ENCODE measurements at regions not wholly inside any gene's neighbourhood (a gene's known extent, or its start where the extent isn't known, plus 50 kb on each side); places are given as distances from the start of the nearest gene placed in this dataset.
A peak's percentile ranks its signal among the peaks of the same experiment; 100 is the strongest.

GRCh38 chr6:4666886-4667513 is 109.2 kb upstream of the CDYL start:
- ChIA-PET CTCF (no interaction called here), POLR2A (no interaction called here)
- TF ChIP-seq CTCF (IDR thresholded peaks at IDR 0.05; ENCODE audit: low read depth, low read length), result no peak
- Histone ChIP-seq H3K27me3 (ENCODE audit: control insufficient read depth, insufficient read depth, low read length) (no peaks in the 10 kb centered on the region), H3K27ac (ENCODE audit: low read depth, low read length) (no peak overlapping the region), H3K4me3 (ENCODE audit: low read depth, low read length) (no peak overlapping the region), H3K9me3 (ENCODE audit: control insufficient read depth, insufficient read depth, low read length) (no peaks in the 10 kb centered on the region)
- DNase-seq (ENCODE audit: low read depth, low spot score), result no peak

- DNase-seq (ENCODE audit: low read depth, low spot score), result no peak
- Histone ChIP-seq H3K27ac (ENCODE audit: low read depth, low read length) (no peak overlapping the region), H3K4me3 (ENCODE audit: low read depth, low read length) (no peak overlapping the region), H3K27me3 (ENCODE audit: control insufficient read depth, insufficient read depth, low read length) (no peaks in the 10 kb centered on the region), H3K9me3 (ENCODE audit: control insufficient read depth, insufficient read depth, low read length) (no peaks in the 10 kb centered on the region)
- ChIA-PET POLR2A (no interaction called here), CTCF (no interaction called here)
- no peak for TF ChIP-seq CTCF (IDR thresholded peaks at IDR 0.05; ENCODE audit: low read depth, low read length)
Measured at GRCh38 chr6:4665489-4666417, 110.5 kb upstream of the CDYL start.

GRCh38 chr6:4664911-4665310 is 111.3 kb upstream of the CDYL start:
- ChIA-PET POLR2A (no interaction called here), CTCF (no interaction called here)
- Histone ChIP-seq H3K27me3 (ENCODE audit: control insufficient read depth, insufficient read depth, low read length) (no peaks in the 10 kb centered on the region), H3K4me3 (ENCODE audit: low read depth, low read length) (no peak overlapping the region), H3K9me3 (ENCODE audit: control insufficient read depth, insufficient read depth, low read length) (no peaks in the 10 kb centered on the region; the same call in 1 of the 2 replicates), H3K27ac (ENCODE audit: low read depth, low read length) (no peak overlapping the region)
- TF ChIP-seq CTCF (IDR thresholded peaks at IDR 0.05; ENCODE audit: low read depth, low read length), result no peak
- no peak for DNase-seq (ENCODE audit: low read depth, low spot score)

- ChIA-PET CTCF (no interaction called here), POLR2A (no interaction called here)
- no peak for TF ChIP-seq CTCF (IDR thresholded peaks at IDR 0.05; ENCODE audit: low read depth, low read length)
- Histone ChIP-seq H3K9me3 (ENCODE audit: control insufficient read depth, insufficient read depth, low read length) (no peaks in the 10 kb centered on the region; the same call in 1 of the 2 replicates), H3K27ac (ENCODE audit: low read depth, low read length) (no peak overlapping the region), H3K27me3 (ENCODE audit: control insufficient read depth, insufficient read depth, low read length) (no peaks in the 10 kb centered on the region), H3K4me3 (ENCODE audit: low read depth, low read length) (no peak overlapping the region)
- peak; percentile 64 for DNase-seq (ENCODE audit: low read depth, low spot score)
Measured at GRCh38 chr6:4664117-4664626, 112.0 kb upstream of the CDYL start.

- DNase-seq (ENCODE audit: low read depth, low spot score), result no peak
- Histone ChIP-seq H3K9me3 (ENCODE audit: control insufficient read depth, insufficient read depth, low read length) (no peaks in the 10 kb centered on the region; the same call in 1 of the 2 replicates), H3K4me3 (ENCODE audit: low read depth, low read length) (no peak overlapping the region), H3K27me3 (ENCODE audit: control insufficient read depth, insufficient read depth, low read length) (no peaks in the 10 kb centered on the region), H3K27ac (ENCODE audit: low read depth, low read length) (no peak overlapping the region)
- ChIA-PET CTCF (no interaction called here), POLR2A (no interaction called here)
- no peak for TF ChIP-seq CTCF (IDR thresholded peaks at IDR 0.05; ENCODE audit: low read depth, low read length)
Measured at GRCh38 chr6:4662886-4663285, 113.3 kb upstream of the CDYL start.
